Activated naive CD8-positive, alpha-beta T cell treated with anti-CD3 and anti-CD28 coated beads for 36 hours (primary cell): ENCODE measurements at regions not wholly inside any gene's neighbourhood (a gene's known extent, or its start where the extent isn't known, plus 50 kb on each side); places are given as distances from the start of the nearest gene placed in this dataset.
"Not testable (repeated sequence)": the region's sequence is repeated elsewhere in the genome, so short reads cannot be mapped to it uniquely, and the experiment has no call there.

Source experiments
- DNase-seq: peaks from one replicate; pipeline ENCODE4 v3.0.0; 2021
- H3K27ac Mint-ChIP-seq: one replicate; pipeline ENCODE4 v1.8.0; 2022; ENCODE audit warnings: mild to moderate bottlenecking, moderate library complexity, mixed read lengths
- H3K27me3 Mint-ChIP-seq: one replicate; pipeline ENCODE4 v1.8.0; 2022; ENCODE audit warnings: mild to moderate bottlenecking, mixed read lengths
- H3K36me3 Mint-ChIP-seq: one replicate; pipeline ENCODE4 v1.8.0; 2021; ENCODE audit warnings: mild to moderate bottlenecking, mixed read lengths
- H3K4me1 Mint-ChIP-seq: one replicate; pipeline ENCODE4 v1.8.0; 2021; ENCODE audit warnings: mixed read lengths
- H3K4me3 Mint-ChIP-seq: one replicate; pipeline ENCODE4 v1.8.0; 2022; ENCODE audit warnings: mild to moderate bottlenecking, moderate library complexity, mixed read lengths
- H3K9me3 Mint-ChIP-seq: one replicate; pipeline ENCODE4 v1.8.0; 2022; ENCODE audit warnings: mixed read lengths

DNA sequence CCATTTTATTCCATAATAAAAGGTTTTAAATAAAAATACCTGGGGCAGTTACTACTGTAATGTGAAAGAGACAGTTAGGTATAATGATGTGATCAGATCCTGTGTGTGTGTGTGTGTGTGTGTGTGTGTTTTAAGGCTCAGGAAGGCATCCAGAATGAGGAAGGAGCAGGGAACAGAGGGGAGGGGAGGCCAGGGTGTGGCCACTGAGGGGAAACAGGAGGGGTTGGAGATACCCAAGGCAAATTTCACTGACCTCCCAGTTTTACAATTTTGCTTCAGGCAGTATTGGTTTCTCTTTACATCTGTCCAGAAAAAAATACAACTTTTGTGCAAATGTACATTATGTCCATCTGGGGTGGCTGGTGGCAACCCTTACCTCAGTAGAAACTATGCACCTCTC is 163.5 kb upstream of the FBXO11 start:
- H3K4me3 Mint-ChIP-seq = no peak overlapping the region
- no peaks in the 10 kb centered on the region for H3K9me3 Mint-ChIP-seq
- H3K27me3 Mint-ChIP-seq = peaks cover 4% of the 10 kb centered on the region
- H3K36me3 Mint-ChIP-seq = no peaks in the 10 kb centered on the region
- no peak for DNase-seq
- no peak overlapping the region for H3K27ac Mint-ChIP-seq
- H3K4me1 Mint-ChIP-seq = no peaks in the 10 kb centered on the region

DNA sequence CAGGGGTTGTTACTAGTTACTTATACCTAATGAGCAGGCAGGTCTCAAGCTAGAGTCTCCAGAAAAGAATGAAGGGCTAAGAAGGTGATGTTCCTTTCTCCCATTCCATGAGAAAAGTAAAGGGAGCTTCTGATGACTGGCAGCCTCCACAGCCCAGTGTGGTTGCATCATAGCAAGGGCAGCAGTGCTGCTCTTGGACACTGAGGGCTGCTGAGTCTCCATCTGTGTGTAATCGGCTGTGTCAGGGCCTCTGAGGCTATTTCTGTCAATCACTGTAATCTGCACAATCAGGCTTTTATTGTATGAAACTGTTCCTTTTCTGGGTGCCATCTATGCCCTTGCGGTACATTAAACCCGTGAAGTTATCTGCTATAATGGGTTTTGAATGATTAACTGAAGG is 164.1 kb upstream of the FBXO11 start:
- Mint-ChIP-seq H3K36me3 (no peaks in the 10 kb centered on the region), H3K27me3 (peaks cover 4% of the 10 kb centered on the region), H3K9me3 (no peaks in the 10 kb centered on the region), H3K4me3 (no peak overlapping the region), H3K4me1 (no peaks in the 10 kb centered on the region), H3K27ac (no peak overlapping the region)
- no peak for DNase-seq

DNA sequence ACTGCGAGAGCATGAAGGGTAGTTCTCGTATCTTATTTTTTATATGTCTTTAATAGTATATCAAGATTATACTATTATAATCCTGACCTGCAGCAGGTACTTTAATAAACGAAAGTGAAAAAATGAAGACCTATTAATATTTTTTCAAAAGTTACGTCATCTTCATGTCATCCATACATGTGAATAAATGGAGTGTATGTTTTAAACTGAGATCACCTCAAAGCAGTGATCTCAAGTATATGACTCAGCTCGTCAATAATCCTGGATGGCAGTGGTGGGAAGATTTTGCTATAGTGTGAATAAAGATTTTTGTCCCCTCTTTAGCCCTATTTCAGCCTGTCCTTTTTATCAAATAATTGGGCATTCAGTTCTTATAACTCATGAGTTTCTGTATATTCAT is 166.3 kb upstream of the FBXO11 start:
- Mint-ChIP-seq H3K27ac (no peak overlapping the region), H3K9me3 (no peaks in the 10 kb centered on the region), H3K27me3 (peaks cover 4% of the 10 kb centered on the region), H3K36me3 (no peaks in the 10 kb centered on the region), H3K4me1 (no peaks in the 10 kb centered on the region), H3K4me3 (no peak overlapping the region)
- no peak for DNase-seq

DNA sequence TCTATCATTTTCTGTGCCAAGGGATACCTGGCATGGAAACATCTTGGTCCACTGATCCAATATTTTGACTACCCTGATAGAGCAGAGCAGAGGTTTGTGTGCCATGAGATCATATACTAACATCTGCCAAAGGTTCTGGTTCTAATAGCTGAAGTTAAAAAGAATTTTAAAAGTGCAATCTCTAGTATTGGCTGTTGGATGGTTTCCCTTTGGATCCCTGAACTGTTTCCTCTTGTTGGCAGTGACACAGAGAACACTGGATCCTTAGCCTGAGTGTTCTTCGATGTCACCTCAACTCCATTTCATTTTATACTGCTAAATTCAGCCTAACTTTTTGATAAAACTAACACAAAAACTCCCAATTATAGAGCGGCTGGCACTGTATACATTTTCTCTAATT is 169.3 kb upstream of the FBXO11 start:
- no peaks in the 10 kb centered on the region for H3K36me3 Mint-ChIP-seq
- no peak overlapping the region for H3K4me3 Mint-ChIP-seq
- H3K4me1 Mint-ChIP-seq = no peaks in the 10 kb centered on the region
- peaks cover 4% of the 10 kb centered on the region for H3K27me3 Mint-ChIP-seq
- H3K9me3 Mint-ChIP-seq = no peaks in the 10 kb centered on the region
- no peak overlapping the region for H3K27ac Mint-ChIP-seq
- no peak for DNase-seq

DNA sequence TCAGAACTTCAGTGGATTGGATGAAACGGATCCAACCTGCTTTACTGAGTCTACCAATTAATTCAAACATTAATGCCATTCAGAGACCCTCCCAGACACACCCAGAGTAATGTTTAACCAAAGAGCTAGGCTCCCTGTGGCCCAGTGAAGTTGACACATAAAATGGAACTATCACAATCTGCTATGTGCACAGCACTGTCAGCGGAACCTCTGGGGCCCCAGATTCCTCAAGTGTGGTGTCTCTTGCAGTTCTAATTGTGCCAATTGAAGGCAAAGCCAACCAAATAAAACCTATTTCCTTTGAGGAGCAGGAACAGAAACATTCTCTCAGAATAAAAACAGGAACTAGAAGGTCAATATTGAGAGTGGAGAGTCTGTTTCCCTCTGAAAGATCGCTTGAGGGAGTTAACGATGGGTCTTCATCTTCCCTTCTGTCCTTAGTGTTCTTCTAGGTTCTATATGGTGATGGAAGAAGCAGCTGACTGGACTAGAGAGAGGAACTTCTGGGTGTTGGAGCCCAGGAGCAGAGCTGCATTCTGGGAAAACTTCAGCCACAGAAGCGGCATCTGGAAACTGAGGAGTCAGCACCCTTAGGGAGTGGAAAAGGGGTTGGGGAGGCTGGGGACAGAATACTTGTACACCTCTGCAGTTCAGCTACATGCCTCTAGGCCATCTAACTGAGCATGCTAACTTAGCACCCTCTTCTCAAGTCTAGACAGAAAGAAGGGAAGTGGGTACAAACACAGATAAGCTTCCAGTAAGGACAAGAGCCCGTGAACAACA is 174.4 kb upstream of the FBXO11 start:
- H3K27ac Mint-ChIP-seq = no peak overlapping the region
- H3K4me1 Mint-ChIP-seq = peaks cover 3% of the 10 kb centered on the region
- H3K9me3 Mint-ChIP-seq = no peaks in the 10 kb centered on the region
- H3K4me3 Mint-ChIP-seq = no peak overlapping the region
- no peaks in the 10 kb centered on the region for H3K36me3 Mint-ChIP-seq
- DNase-seq = no peak
- no peaks in the 10 kb centered on the region for H3K27me3 Mint-ChIP-seq

DNA sequence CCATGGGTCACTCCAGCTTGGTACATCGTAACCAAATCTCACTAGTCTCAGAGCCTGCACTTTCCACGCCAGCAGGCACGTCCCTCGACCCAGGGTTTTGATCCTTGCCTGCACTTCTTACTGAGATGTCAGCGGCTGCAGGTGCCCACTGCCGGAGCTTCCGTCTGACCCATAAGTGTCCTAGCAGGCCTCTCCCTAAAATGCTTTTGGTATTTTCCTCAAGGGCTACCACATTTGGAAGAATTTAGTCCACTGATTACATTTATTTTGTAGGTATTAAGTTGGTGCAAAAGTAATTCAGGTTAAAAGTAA is 175.0 kb upstream of the FBXO11 start:
- Mint-ChIP-seq H3K27ac (no peak overlapping the region), H3K27me3 (no peaks in the 10 kb centered on the region), H3K4me3 (no peak overlapping the region), H3K9me3 (peaks cover 2% of the 10 kb centered on the region), H3K4me1 (peaks cover 3% of the 10 kb centered on the region), H3K36me3 (no peaks in the 10 kb centered on the region)
- no peak for DNase-seq

DNA sequence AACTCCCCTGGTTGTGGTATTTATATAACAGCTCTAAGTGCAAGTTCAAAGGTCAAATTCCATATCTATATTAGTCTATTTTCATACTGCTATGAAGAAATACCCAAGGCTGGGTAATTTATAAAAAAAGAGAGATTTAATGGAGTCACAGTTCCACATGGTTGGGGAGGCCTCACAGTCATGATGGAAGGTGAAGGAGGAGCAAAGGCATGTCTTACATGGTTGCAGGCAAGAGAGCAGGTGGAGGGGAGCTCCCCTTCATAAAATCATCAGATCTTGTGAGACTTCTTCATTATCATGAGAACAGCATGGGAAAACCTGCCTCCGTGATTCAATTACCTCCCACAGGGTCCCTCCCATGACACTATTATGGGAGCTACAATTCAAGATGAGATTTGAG is 179.6 kb upstream of the FBXO11 start:
- H3K27me3 Mint-ChIP-seq = no peaks in the 10 kb centered on the region
- H3K4me3 Mint-ChIP-seq = no peak overlapping the region
- no peak overlapping the region for H3K27ac Mint-ChIP-seq
- no peaks in the 10 kb centered on the region for H3K36me3 Mint-ChIP-seq
- H3K9me3 Mint-ChIP-seq = peaks cover 5% of the 10 kb centered on the region
- DNase-seq = no peak
- peaks cover 3% of the 10 kb centered on the region for H3K4me1 Mint-ChIP-seq

DNA sequence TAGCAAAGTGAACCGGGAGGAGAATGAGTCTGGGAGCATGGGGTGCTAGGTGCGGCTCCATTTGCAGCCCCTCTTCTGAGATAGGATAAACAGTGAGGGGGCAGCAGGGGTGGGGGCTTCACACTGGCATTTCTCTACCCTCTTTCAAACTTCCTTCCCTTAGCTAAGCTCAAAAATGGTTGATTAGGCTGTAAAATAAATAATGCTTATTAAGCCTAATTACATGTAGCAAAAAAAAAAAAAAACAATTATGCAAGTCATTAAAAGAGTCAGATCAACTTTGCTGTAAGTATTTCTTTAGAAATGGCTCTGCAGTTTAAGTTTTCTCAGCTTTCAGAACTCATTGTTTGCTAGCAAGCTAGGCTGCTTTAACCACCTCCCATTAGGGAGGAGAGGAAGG is 182.7 kb upstream of the FBXO11 start:
- no peaks in the 10 kb centered on the region for H3K36me3 Mint-ChIP-seq
- no peak overlapping the region for H3K27ac Mint-ChIP-seq
- peaks cover 3% of the 10 kb centered on the region for H3K4me1 Mint-ChIP-seq
- no peak for DNase-seq
- no peak overlapping the region for H3K4me3 Mint-ChIP-seq
- H3K27me3 Mint-ChIP-seq = no peaks in the 10 kb centered on the region
- H3K9me3 Mint-ChIP-seq = peaks cover 6% of the 10 kb centered on the region

DNA sequence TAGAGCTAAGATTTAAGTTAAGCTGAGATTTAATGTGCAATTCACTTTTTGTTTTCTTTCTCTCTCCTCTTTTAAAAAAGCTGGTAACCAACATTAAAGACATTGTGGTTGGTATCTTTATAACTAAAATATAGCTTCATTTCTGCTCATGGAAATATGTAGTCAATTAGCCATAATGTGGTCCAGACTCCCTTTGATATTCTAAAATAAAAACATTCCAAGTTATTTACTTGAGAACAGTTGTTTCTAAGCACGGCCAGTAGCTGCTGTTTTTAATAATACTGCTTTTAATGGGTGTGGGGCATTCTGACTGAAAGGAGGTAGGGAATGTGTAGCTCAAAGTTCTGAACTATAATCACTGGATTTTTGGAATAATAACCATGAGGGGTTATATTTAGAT is 183.3 kb upstream of the FBXO11 start:
- Mint-ChIP-seq H3K4me1 (peaks cover 3% of the 10 kb centered on the region), H3K9me3 (peaks cover 6% of the 10 kb centered on the region), H3K36me3 (no peaks in the 10 kb centered on the region), H3K27me3 (no peaks in the 10 kb centered on the region), H3K27ac (no peak overlapping the region), H3K4me3 (no peak overlapping the region)
- DNase-seq = no peak

DNA sequence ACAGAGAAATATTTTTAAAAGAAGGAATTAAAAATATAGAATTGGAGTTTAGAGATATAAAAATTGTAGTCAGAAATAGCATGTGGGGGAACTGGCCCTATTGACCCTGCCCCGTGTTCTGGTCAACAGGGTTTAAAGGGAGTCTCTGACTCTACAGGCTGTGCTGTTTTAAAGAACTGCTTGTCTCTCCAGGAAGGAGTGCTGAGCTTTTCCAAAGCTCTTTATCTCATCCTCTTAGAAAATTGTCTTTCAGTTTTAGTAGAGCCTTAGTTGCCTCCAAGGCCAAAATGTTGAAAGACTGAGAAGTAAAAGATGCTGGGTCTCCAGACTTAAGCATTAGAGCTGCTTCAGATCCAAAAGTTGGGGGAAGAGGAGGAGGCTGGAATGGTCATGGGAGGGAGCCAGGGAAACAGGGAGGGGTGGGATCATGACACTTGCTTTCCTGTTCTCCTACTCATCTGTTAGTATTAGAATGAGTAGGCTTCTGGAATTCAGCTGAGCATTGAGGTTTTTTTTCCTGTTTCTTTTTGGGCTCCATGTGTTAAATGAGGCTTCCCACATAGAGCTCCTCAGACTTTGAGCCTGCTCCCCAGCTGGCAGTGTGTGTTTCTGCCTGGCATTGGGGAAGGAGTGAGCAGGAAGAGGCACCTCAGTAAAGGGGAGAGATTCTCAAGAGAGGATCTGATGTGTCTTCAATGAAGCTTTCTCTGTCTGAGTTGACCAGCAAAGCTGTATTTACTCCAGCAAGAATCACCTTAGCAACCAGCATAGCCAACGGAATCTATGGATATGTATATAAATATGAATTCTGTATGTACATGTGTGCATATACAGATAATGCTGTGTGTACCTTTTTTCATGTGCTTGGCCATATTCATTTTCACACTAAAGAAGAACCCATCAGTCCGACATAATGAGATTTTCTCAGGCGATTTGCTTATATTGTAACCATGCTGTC is 186.8 kb upstream of the FBXO11 start:
- DNase-seq = no peak
- no peaks in the 10 kb centered on the region for H3K36me3 Mint-ChIP-seq
- H3K27me3 Mint-ChIP-seq = no peaks in the 10 kb centered on the region
- no peaks in the 10 kb centered on the region for H3K4me1 Mint-ChIP-seq
- no peak overlapping the region for H3K27ac Mint-ChIP-seq
- H3K4me3 Mint-ChIP-seq = no peak overlapping the region
- peaks cover 5% of the 10 kb centered on the region for H3K9me3 Mint-ChIP-seq

DNA sequence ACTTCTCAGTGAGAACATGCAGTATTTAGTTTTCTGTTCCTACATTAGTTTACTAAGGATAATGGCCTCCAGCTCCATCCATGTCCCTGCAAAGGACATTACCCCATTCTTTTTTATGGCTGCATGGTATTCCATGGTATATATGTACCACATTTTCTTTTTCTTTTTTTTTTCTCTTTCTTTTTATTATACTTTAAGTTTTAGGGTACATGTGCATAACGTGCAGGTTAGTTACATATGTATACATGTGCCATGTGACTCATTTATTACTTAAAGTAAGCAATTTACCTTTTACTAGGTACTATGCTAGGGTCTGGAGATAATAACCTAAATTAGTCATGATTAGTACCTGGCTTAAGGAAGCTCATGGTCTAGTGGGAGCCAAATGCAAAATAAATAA is 190.5 kb upstream of the FBXO11 start:
- H3K9me3 Mint-ChIP-seq, H3K36me3 Mint-ChIP-seq, DNase-seq, H3K4me1 Mint-ChIP-seq, H3K27me3 Mint-ChIP-seq, H3K4me3 Mint-ChIP-seq, H3K27ac Mint-ChIP-seq: not testable (repeated sequence)

DNA sequence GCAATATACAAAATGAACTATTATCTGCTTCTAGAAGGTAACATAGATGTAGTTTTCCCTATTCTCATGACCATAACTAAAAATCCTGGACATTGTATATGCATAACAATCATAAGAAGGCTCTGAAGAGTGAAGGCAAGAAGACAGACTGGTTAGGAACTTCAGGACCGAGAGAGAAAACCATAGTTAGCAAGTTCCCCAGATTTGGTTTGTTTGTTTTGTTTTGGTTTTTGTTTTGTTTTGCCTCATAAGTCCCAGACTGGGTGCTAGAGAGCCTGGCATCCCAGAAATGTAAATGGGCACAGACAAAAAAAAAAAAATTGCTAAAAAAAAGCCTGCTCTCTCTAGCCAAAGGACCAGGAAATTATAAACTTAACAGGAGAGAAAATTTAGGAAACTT is 192.2 kb upstream of the FBXO11 start:
- H3K27ac Mint-ChIP-seq = no peak overlapping the region
- no peaks in the 10 kb centered on the region for H3K27me3 Mint-ChIP-seq

DNA sequence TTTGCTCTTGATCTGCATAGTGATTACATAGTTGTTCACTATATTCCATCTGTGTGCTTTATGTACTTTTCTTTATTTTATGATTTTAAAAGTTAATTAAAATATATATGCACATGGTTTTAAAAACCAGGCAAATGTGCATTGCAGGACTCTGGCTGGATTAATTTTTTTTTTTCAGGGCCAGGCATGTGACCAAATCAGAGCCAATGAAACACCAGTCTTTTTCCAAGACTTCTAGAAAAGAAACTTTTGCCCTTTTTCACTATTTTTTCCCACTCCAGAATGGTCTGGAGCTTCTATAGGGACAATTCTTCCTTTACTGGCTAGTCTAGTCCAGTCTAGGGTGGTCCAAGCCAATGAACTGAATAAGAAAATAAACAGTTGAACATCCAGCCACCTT is 198.1 kb upstream of the FBXO11 start:
- no peak overlapping the region for H3K4me3 Mint-ChIP-seq

More for the DNA sequence above, 192.2 kb upstream of the FBXO11 start:
- Mint-ChIP-seq H3K4me3 (no peak overlapping the region), H3K36me3 (no peaks in the 10 kb centered on the region), H3K4me1 (no peaks in the 10 kb centered on the region), H3K9me3 (peaks cover 5% of the 10 kb centered on the region)
- no peak for DNase-seq

DNA sequence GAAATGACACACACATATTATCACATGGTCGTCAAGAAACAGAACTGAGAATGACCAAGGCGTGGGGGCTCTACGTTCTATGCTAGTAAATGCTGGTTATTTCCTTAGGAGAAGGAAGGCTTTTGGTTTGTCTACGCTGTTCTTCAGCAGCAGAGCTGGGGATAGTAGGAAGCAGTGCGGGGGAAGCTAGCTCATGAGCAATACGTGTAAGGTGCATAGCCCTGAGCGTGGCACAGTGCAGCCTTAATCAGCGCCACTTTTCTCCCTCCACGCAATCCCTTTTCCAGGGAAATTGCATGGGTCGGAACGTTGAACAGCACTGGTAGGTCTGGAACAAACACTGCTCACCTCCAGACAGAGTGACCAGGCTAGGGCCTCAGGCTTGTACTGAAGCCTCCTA is 199.6 kb upstream of the FBXO11 start:
- Mint-ChIP-seq H3K27ac (no peak overlapping the region), H3K4me3 (peak overlapping the region; percentile 75), H3K4me1 (peaks cover 14% of the 10 kb centered on the region), H3K9me3 (no peaks in the 10 kb centered on the region), H3K36me3 (no peaks in the 10 kb centered on the region), H3K27me3 (peaks cover 6% of the 10 kb centered on the region)
- no peak for DNase-seq

More for the DNA sequence above, 198.1 kb upstream of the FBXO11 start:
- no peak for DNase-seq
- H3K4me1 Mint-ChIP-seq = peaks cover 14% of the 10 kb centered on the region
- no peaks in the 10 kb centered on the region for H3K36me3 Mint-ChIP-seq
- peaks cover 4% of the 10 kb centered on the region for H3K9me3 Mint-ChIP-seq
- H3K27me3 Mint-ChIP-seq = peaks cover 6% of the 10 kb centered on the region
- H3K27ac Mint-ChIP-seq = no peak overlapping the region

DNA sequence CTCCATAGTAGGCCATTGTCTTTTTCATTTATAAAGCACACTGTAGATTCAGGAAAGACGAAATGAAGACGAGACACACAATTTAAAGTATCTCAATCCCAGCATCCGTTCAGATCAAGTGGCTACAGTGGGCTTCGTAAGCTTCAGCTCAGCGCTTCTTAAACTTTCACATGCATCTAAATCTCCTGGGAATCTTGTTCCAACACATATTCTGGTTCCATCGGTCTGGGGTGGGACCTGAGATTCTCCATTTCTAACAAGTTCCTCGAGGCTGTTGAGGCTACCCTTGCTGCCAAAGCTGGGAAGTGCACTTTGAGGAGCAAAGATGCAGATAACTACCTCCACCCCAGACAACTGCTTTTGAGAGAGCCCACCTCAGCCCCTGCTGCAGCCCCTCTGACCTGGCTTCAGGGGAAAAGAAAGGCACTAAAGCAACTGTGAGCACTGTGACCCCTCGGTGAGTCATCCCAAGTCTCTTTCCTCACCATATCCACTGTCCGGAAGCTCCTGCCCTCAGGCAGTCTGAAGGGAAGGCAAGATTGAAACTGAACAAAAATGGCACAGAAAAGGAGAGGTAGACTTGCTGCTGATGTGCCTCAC is 201.1 kb upstream of the FBXO11 start:
- Mint-ChIP-seq H3K4me1 (peaks cover 24% of the 10 kb centered on the region), H3K9me3 (no peaks in the 10 kb centered on the region), H3K4me3 (no peak overlapping the region), H3K27me3 (peaks cover 6% of the 10 kb centered on the region), H3K36me3 (no peaks in the 10 kb centered on the region), H3K27ac (no peak overlapping the region)
- no peak for DNase-seq
